ENCODE measurements at regions not wholly inside any gene's neighbourhood (a gene's known extent, or its start where the extent isn't known, plus 50 kb on each side); places are given as distances from the start of the nearest gene placed in this dataset.

GRCh38 chr2:118356051-118356450 is 267.8 kb downstream of the INSIG2 start:
- TF ChIP-seq CTCF (IDR thresholded peaks at IDR 0.05; ENCODE audit: low read length) (no peak), EZH2 (IDR thresholded peaks at IDR 0.05; ENCODE audit: borderline replicate concordance, low read length) (no peak)
